ENCODE measurements at regions not wholly inside any gene's neighbourhood (a gene's known extent, or its start where the extent isn't known, plus 50 kb on each side); places are given as distances from the start of the nearest gene placed in this dataset.

- no peak for DNase-seq (ENCODE audit: low read depth, low spot score)
These were observed 101.7 kb upstream of the IL6 start for GRCh38 chr7:22625251-22625650.

DNA sequence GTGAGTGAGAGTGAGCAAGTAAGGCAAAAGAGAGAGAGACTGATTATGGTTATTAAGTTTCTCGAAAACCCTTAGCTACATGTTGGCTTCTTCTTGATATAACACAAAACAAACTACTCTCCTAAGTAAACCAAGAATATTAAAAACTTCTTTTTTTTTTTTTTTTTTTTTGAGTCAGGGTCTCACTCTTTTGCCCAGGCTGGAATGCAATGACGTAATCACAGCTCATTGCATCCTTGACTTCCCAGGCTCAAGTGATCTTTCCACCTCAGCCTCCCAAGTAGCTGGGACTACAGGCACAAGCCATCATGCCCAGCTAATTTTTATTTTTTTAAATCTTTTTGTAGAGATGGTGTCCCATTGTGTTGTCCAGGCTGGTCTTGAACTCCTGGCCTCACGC lies 102.2 kb upstream of the IL6 start:
- no peak for DNase-seq (ENCODE audit: low read depth, low spot score)

DNA sequence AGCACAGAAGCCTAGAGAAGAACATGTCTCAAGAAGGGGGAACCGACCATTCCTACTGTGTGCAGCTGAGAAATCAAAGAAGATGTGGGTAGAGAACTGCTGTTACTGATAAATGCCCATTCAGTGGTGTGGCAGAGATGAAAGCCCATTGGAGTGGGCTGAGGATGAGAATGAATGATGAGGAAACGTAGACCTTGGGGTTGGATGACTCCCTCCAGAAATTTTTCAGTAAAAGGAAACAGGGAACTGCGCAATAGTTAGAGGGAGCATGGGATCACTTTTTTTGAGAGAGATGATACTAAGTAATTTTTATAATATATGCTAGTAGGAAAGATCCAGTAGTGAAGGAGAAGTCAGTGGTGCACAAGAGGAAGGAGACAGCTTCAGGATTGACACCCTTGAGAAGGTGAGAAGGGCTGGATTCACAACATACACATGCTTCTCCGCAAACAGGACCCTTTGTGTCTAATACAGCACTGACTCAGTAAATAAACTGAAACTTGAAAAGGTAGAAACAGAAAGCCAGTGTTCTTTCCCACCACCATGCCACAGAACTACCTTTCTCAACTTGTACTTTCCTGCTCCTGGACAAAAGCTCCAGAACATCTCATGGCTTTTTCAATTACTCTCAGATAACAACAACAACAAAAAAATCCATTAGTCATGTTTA lies 104.7 kb upstream of the IL6 start:
- DNase-seq (ENCODE audit: low read depth, low spot score), result no peak

DNA sequence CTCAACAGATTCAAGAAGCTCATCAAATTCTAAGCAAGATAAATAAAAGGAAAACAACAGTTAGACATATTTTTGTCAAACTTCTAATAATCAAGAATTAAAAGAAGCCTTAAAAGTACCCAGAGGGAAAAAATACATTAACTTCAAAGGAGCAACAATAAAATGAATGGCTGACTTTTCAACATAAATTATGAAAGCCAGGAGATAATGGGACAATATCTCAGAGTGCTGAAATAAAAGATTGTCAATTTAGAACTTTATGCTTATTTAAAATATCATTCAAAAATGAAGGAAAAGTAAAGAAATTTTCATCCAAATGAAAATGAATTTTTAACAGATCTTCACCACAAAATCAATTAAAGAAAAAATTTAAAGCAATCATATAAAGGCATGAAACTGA lies 108.5 kb upstream of the IL6 start:
- DNase-seq (ENCODE audit: low read depth, low spot score), result no peak

DNA sequence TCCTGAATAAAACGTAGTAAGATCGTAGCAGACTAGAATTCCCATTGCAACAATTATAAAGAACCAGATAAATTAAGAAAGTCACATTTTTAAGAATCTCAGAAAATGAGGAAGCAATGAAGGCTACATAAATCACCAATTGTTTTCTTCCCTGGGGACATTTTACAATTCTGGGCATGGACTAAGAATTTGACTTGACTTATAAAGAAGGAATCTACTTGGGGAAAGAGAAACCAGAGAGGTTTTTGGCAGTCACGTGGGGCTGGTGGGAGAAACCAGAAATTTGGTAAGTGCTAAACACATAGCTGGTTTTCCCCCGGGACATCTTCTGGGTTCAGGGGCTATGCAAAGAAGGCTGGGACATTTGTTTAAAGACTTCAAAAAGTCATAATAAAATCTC lies 109.8 kb upstream of the IL6 start:
- DNase-seq (ENCODE audit: low read depth, low spot score), result no peak

DNA sequence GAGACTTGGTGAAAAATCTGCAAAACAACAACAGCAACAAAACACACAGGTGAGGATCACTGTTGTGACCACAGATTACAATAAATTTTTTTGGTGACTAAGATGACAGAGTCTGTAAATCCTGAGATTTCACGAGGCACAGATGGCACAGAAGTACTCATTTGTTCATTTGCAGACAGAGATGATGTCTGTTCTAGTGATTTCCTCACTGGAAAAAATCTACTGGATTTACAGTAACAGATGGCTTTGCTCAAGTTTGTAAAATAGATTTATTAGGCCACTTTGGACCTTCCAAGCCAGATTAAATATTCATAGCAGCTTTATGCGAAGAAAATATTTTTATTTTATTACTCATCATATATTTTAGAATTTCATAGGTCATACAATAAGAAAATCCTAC lies 113.5 kb upstream of the IL6 start:
- no peak for DNase-seq (ENCODE audit: low read depth, low spot score)

GRCh38 chr7:22612776-22613175 lies 112.8 kb upstream of the STEAP1B start:
- no peak for DNase-seq (ENCODE audit: low read depth, low spot score)

- DNase-seq (ENCODE audit: low read depth, low spot score), result no peak
These were observed 111.7 kb upstream of the STEAP1B start for GRCh38 chr7:22611758-22612079.

DNA sequence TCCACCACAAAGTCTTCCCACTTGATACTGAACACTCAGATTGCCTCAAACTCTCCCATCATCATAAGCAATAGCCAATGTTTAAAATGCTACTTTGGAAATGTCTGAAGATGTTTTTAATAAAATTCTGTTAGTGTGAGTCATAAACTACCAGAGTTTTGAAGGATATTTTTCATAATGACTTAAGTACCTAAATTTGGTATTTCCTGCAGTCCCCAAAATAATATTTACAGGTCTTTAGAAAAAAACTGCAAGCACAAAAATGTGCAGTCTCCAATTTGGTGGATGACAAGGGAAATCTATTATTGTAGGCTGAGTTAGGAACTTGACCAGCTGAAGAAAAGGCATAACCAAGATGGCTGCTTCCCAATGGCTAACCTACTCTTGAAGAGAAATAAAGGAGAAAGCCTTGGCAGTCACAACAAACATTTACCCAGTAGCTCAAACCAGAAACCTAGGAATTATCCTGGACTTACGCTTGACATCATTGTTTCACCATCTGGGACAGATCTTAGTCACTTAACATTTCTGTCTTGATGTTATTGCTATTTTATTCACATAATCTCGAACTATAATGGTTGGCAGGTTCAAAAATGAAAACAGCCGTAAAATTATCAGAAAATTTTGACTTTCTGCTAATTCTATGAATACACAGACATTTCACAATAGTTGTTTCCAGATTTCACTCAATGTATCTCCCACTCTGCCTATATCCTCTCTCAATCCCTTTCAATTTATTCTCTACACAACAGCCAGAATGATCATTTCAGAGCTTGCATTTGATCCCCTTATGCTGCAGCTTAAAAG lies 111.2 kb upstream of the STEAP1B start:
- DNase-seq (ENCODE audit: low read depth, low spot score), result no peak

DNA sequence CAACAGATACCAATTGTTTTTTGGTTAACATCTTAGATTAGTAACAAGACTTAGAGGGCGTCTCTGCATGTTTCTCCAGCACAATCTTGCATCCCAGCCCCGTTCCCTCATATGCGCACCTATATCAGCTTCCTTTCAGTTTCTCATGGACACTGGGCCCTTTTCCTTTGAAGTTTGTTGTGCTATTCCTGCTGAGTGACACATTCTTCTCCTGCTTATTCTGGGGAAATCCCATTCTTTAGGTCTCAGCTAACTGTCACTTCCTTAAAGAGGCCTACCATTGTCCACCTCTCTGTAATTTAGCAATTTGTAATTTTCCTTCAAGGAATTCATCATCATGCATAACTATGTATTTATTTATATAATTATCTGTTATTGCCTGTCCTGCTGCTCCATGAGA lies 110.3 kb upstream of the STEAP1B start:
- no peak for DNase-seq (ENCODE audit: low read depth, low spot score)

GRCh38 chr7:22607180-22607579 lies 107.2 kb upstream of the STEAP1B start:
- DNase-seq (ENCODE audit: low read depth, low spot score), result no peak

DNA sequence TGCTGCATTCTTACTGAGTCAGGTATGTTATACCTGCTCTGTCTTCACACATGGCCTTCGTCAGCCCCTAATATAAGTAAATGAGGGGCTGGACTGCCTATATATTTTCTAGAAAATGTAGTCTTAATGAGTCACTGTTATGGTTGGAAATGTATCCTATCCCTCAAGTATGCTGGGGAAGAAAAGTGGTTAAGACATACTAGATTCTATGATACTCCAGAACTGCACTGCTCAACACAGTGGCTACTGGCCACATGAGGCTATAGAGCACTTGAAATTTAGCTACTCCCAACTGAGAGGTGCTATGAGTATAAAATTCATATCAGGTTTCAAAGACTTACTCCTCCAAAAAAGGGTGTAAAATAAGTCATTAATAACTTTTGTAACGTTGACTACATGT lies 104.3 kb upstream of the STEAP1B start:
- DNase-seq (ENCODE audit: low read depth, low spot score), result no peak

- DNase-seq (ENCODE audit: low read depth, low spot score), result no peak
These were observed 102.0 kb upstream of the STEAP1B start for GRCh38 chr7:22601812-22602565.

GRCh38 chr7:22601408-22601807 lies 101.4 kb upstream of the STEAP1B start:
- DNase-seq (ENCODE audit: low read depth, low spot score), result no peak

- no peak for DNase-seq (ENCODE audit: low read depth, low spot score)
These were observed 101.0 kb upstream of the STEAP1B start for GRCh38 chr7:22601003-22601402.

DNA sequence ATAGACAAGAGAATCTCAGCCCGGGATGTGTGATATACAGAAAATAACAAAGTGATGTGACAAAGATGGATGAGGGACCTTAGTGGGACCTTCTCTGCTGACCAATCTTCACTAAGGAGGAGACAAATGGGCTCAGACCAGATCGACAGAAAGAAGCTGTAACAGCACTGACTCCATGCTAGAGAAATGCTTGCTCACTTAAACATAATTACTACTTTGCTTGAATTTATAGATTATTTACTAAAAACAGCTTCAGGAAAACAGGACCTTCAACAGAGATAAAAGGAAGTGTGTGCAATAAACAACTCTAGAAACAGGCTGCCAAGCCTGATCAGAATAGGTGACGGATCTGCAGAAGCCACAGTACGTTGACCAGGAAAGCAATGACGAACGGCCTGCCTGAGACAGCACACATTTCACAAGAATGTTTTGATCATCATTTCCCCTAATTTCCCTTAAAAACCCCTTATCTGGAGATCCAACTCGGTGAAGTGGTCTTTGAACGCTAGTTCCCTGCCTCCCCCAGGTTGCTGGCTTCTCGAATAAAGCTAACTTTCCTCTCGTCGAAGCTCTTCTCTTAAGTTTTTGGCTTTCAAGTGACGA lies 98.4 kb upstream of the STEAP1B start:
- no peak for DNase-seq (ENCODE audit: low read depth, low spot score)

- DNase-seq (ENCODE audit: low read depth, low spot score), result no peak
These were observed 97.9 kb upstream of the STEAP1B start for GRCh38 chr7:22597844-22598243.

- no peak for DNase-seq (ENCODE audit: low read depth, low spot score)
These were observed 96.9 kb upstream of the STEAP1B start for GRCh38 chr7:22596763-22597400.

GRCh38 chr7:22594020-22594419 lies 94.0 kb upstream of the STEAP1B start:
- DNase-seq (ENCODE audit: low read depth, low spot score), result no peak

DNA sequence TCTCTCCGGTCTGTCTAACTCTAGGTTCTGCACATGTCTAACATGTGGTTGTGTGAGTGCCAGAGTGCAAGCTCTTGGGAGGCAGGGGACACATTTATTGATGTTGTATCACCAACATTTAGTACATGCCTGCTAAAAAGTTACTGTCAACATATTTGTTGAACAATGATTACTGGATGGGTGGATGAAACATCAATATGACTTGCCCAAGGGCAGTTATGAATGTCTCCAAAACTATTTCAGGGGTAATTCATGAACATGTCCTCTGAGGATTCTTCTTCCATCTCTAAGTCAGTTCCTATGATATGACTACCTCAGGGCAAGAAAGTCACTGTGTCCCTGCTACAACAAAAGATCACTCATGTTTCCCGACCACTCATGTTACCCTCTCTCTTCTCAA lies 91.3 kb upstream of the STEAP1B start:
- no peak for DNase-seq (ENCODE audit: low read depth, low spot score)

- DNase-seq (ENCODE audit: low read depth, low spot score), result no peak
These were observed 89.7 kb upstream of the STEAP1B start for GRCh38 chr7:22589641-22590201.

- no peak for DNase-seq (ENCODE audit: low read depth, low spot score)
These were observed 88.4 kb upstream of the STEAP1B start for GRCh38 chr7:22588351-22588750.

Data from ELF-1 (cell line).